HG02973 (cell line): ENCODE measurements at regions not wholly inside any gene's neighbourhood (a gene's known extent, or its start where the extent isn't known, plus 50 kb on each side); places are given as distances from the start of the nearest gene placed in this dataset.
"Not testable (repeated sequence)": the region's sequence is repeated elsewhere in the genome, so short reads cannot be mapped to it uniquely, and the experiment has no call there.

ENCODE experiments used
- ATAC-seq: cut with Tn5 transposase; IDR thresholded peaks from one replicate; pipeline ENCODE4 v1.9.1; 2021; ENCODE audit warnings: moderate library complexity; ENCODE audit not compliant: unreplicated experiment

GRCh38 chr5:99368726-99369125 lies 439.9 kb upstream of the CHD1 start:
- no peak for ATAC-seq

- ATAC-seq = no peak
These were observed 427.1 kb upstream of the CHD1 start for GRCh38 chr5:99355881-99356280.

GRCh38 chr5:99349787-99350186 lies 421.0 kb upstream of the CHD1 start:
- ATAC-seq = no peak

- no peak for ATAC-seq
These were observed 419.8 kb upstream of the CHD1 start for GRCh38 chr5:99348597-99348996.

DNA sequence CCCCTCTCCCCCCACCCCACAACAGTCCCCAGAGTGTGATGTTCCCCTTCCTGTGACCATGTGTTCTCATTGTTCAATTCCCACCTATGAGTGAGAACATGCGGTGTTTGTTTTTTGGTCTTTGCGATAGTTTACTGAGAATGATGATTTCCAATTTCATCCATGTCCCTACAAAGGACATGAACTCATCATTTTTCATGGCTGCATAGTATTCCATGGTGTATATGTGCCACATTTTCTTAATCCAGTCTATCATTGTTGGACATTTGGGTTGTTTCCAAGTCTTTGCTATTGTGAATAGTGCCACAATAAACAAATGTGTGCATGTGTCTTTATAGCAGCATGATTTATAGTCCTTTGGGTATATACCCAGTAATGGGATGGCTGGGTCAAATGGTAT lies 411.0 kb upstream of the CHD1 start:
- not testable (repeated sequence) for ATAC-seq

DNA sequence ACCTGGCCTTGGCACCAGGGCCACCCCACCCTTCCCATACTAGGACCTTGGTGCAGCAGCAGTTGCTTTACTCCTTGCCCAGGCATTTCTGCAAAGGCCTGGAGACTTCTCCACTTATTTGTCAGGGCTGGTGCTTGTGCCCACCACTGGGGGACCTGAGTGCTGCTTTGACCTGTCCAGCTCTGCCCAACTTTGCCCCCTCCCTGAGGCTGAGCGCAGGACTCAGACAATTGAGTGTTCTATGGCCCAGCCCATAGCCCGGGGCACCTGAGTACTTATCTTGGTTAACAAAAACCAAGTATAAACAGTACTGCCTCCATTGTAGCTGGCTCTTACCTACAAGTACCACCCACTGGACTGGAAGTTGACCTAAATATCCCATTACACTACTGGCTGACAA lies 406.1 kb upstream of the CHD1 start:
- ATAC-seq = no peak

DNA sequence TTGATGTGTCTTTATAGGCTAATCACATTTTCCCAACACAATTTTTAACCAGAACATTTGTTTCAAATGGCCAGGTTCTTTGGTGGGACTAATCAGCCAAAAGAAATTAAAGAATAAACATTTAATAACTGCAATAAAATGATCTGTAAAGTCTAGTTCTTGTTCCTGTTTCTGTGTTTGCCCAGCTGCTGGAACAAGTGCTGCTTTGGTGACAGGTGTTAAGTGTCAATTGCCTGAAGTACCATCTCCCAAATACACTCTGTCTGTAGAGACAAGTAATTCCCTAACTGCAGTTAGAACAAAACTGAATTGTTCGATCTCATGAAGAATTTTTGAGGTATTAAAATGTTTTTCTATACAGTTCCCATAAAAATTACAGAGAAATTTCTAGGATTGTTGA lies 402.3 kb upstream of the CHD1 start:
- no peak for ATAC-seq

GRCh38 chr5:99320436-99320835 lies 391.6 kb upstream of the CHD1 start:
- no peak for ATAC-seq

DNA sequence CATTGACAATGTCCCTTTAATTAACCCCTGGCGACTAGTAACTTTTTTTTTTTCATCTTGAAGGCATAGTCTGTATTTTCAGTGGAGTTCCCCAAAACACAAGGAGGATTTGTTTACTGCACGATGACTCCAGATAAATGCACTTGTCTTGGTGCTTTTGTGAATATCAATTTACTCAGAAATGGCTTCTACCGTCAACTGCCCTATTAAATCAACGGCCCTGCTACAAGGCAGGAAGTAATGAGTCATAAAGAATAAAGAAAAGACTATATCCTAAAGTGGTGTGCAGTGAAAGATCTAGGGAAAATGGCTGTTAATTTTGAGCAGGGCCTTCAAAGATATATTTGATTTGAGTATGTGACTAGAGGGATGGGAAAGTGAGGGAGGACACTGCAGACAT lies 388.3 kb upstream of the CHD1 start:
- ATAC-seq = no peak

GRCh38 chr5:99316484-99316883 lies 387.7 kb upstream of the CHD1 start:
- ATAC-seq = no peak

GRCh38 chr5:99315413-99316183 lies 386.8 kb upstream of the CHD1 start:
- ATAC-seq = no peak

GRCh38 chr5:99314721-99315120 lies 385.9 kb upstream of the CHD1 start:
- no peak for ATAC-seq

- ATAC-seq = no peak
These were observed 379.3 kb upstream of the CHD1 start for GRCh38 chr5:99308131-99308530.

GRCh38 chr5:99305045-99305580 lies 376.3 kb upstream of the CHD1 start:
- no peak for ATAC-seq

DNA sequence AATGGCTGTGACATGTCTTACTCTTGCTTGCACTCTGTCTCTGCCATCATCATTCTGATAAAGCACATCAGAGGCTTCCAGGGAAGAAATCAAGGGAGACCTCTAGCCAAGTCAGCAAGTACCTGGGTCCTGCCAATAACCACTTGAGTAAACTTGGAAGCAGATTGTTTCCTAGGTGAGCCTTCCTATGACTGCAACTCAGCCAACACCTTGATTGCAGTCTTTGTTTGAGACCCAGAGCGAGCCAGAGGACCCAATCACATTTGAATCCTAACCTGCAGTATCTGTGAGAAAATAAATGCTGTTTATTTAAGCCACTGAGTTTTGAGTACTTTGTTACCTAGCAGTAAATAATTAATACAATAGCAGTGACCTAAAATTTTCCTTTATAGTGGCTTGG lies 356.8 kb upstream of the CHD1 start:
- ATAC-seq = no peak

DNA sequence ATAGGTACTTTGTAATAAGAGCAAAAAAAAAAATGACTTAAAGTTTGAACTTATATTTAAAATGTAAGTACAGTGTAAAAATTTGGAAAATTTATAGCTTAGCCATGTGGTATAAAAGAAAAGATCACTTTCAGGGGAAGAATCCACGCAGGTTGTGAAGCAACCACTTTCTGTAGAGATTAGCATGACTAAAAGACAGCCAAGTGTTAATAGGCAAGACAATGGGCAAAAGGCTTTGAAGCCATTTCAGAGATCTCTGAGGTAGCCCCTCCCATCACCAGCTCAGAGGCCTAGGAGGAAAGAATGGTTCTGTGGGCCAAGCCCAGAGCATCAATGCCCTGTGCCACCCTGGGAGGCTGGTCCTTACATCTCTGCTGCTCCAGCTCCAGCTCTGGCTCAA lies 346.3 kb upstream of the CHD1 start:
- no peak for ATAC-seq

DNA sequence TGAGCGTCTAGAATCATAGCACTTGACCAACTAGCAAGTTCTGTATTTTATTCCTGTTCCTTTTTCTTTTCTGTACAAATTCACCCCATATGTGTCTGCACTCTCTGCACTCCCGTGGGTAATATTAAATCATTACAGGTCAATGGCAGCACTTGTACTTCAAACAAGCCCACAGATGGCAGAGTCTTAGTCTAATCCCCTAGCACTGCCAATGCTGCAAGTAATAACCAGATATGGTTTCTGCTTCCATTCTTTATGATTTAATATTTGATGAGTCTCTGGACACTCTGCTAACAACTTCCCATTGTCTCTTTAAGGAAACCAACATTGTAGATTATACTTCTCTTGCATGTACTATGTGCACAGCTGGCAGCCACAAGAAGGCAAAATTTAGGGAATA lies 343.8 kb upstream of the CHD1 start:
- no peak for ATAC-seq

DNA sequence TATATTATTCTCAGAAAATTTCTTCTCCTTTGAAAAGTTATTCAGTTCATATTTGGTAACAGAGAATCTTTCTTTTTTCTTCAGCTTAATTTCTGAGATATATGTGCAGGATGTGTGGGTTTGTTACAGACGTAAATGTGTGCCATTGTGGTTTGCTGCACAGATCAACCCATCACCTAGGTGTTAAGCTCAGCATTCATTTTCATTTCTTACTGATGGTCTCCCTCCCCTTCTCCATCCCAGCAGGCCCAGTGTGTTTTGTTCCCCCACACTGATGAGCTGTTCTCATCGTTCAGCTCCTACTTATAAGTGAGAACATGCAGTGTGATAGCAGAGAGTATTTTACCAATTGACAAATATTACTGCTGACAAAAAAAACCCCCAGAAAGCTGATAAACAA lies 330.0 kb upstream of the CHD1 start:
- no peak for ATAC-seq

- ATAC-seq = no peak
These were observed 319.3 kb upstream of the CHD1 start for GRCh38 chr5:99248066-99248465.

- ATAC-seq = no peak
These were observed 318.5 kb upstream of the CHD1 start for GRCh38 chr5:99247346-99247745.

- no peak for ATAC-seq
These were observed 314.3 kb upstream of the CHD1 start for GRCh38 chr5:99243111-99243510.

GRCh38 chr5:99239826-99240360 lies 311.1 kb upstream of the CHD1 start:
- ATAC-seq = no peak
